22Rv1 (cell line): ENCODE measurements at regions not wholly inside any gene's neighbourhood (a gene's known extent, or its start where the extent isn't known, plus 50 kb on each side); places are given as distances from the start of the nearest gene placed in this dataset.

Experiments
- CTCF ChIP-seq: fragments of 450-650 bp; IDR thresholded peaks from 2 replicates; pipeline ENCODE4 v1.5.1; 2017; ENCODE audit warnings: mild to moderate bottlenecking
- ZFX ChIP-seq: fragments of 450-650 bp; IDR thresholded peaks from 2 replicates; pipeline ENCODE4 v1.6.1; 2017; ENCODE audit warnings: antibody characterized with exemption, borderline replicate concordance

- TF ChIP-seq CTCF (no peak), ZFX (no peak)
These were observed 202.5 kb upstream of the GMDS start for GRCh38 chr6:2447931-2448330.
